DOHH2 (cell line): ENCODE measurements at regions not wholly inside any gene's neighbourhood (a gene's known extent, or its start where the extent isn't known, plus 50 kb on each side); places are given as distances from the start of the nearest gene placed in this dataset.

Experiments used
- H3F3A ChIP-seq: fragments of 200-600 bp; sonication (generic), shearing (Covaris generic); 2 replicates; pipeline ENCODE4 v1.6.0; 2016; ENCODE audit warnings: antibody characterized with exemption, mild to moderate bottlenecking; ENCODE audit not compliant: control insufficient read depth, insufficient read depth
- H3K27ac ChIP-seq: fragments of 200-600 bp; sonication (generic); 2 replicates; pipeline ENCODE4 v1.5.1; 2014; ENCODE audit warnings: low read depth, mild to moderate bottlenecking, low read length, moderate library complexity
- H3K27me3 ChIP-seq: fragments of 200-600 bp; sonication (generic); 2 replicates; pipeline ENCODE4 v1.6.1; 2014; ENCODE audit warnings: mild to moderate bottlenecking, low read length, mixed read lengths; ENCODE audit not compliant: control insufficient read depth
- H3K36me3 ChIP-seq: fragments of 200-600 bp; sonication (generic); 2 replicates; pipeline ENCODE4 v1.6.1; 2014; ENCODE audit warnings: mild to moderate bottlenecking, low read length, moderate library complexity, mixed read lengths; ENCODE audit not compliant: control insufficient read depth
- H3K4me1 ChIP-seq: fragments of 200-600 bp; sonication (generic); 2 replicates; pipeline ENCODE4 v1.6.1; 2014; ENCODE audit warnings: mild to moderate bottlenecking, low read length, mixed read lengths; ENCODE audit not compliant: control insufficient read depth
- H3K4me2 ChIP-seq: fragments of 200-600 bp; sonication (generic); 2 replicates; pipeline ENCODE4 v1.6.0; 2014; ENCODE audit warnings: mild to moderate bottlenecking, low read length, moderate library complexity
- H3K4me3 ChIP-seq: fragments of 200-600 bp; sonication (generic); 2 replicates; pipeline ENCODE4 v1.5.1; 2014; ENCODE audit warnings: mild to moderate bottlenecking, low read length, mixed read lengths
- H3K79me2 ChIP-seq: fragments of 200-600 bp; sonication (generic); 2 replicates; pipeline ENCODE4 v1.6.1; 2014; ENCODE audit warnings: mild to moderate bottlenecking, low read length, mixed read lengths; ENCODE audit not compliant: control insufficient read depth
- H3K9me2 ChIP-seq: fragments of 200-600 bp; sonication (generic); replicated peaks from 2 replicates; pipeline ENCODE4 v1.6.1; 2014; ENCODE audit warnings: mild to moderate bottlenecking, low read length, mixed read lengths; ENCODE audit not compliant: control insufficient read depth
- H3K9me3 ChIP-seq: fragments of 200-600 bp; sonication (generic); 2 replicates; pipeline ENCODE4 v1.6.1; 2014; ENCODE audit warnings: antibody characterized with exemption, low read length, mixed read lengths; ENCODE audit not compliant: control insufficient read depth, insufficient read depth
- H4K20me1 ChIP-seq: fragments of 200-600 bp; sonication (generic); 2 replicates; pipeline ENCODE4 v1.6.0; 2014; ENCODE audit warnings: low read depth, mild to moderate bottlenecking, antibody characterized with exemption, low read length, moderate library complexity; ENCODE audit not compliant: control insufficient read depth, insufficient read depth
- EZH2phosphoT487 ChIP-seq: fragments of 200-600 bp; sonication (generic); IDR thresholded peaks from 2 replicates; pipeline ENCODE4 v1.6.1; 2017; ENCODE audit warnings: borderline replicate concordance, mild to moderate bottlenecking, antibody characterized with exemption, low read length, moderate library complexity, mixed read lengths
- TF ChIP-seq, protein P1 (sequence below): fragments of 200-600 bp; sonication (generic); IDR thresholded peaks from one replicate; pipeline ENCODE4 v1.5.1; 2014; ENCODE audit warnings: antibody characterized with exemption, mild to moderate bottlenecking, low read depth, low read length; ENCODE audit not compliant: poor library complexity, severe bottlenecking

- Histone ChIP-seq H3K4me3 (no peak overlapping the region), H3K79me2 (no peaks in the 10 kb centered on the region), H3K36me3 (no peaks in the 10 kb centered on the region), H4K20me1 (no peaks in the 10 kb centered on the region), H3K9me3 (no peaks in the 10 kb centered on the region), H3K4me2 (no peak overlapping the region), H3F3A (no peaks in the 10 kb centered on the region), H3K27me3 (no peaks in the 10 kb centered on the region), H3K27ac (no peak overlapping the region), H3K4me1 (no peaks in the 10 kb centered on the region), H3K9me2 (no peaks in the 10 kb centered on the region)
- no peak for TF ChIP-seq EZH2phosphoT487
- TF ChIP-seq, protein P1, sequence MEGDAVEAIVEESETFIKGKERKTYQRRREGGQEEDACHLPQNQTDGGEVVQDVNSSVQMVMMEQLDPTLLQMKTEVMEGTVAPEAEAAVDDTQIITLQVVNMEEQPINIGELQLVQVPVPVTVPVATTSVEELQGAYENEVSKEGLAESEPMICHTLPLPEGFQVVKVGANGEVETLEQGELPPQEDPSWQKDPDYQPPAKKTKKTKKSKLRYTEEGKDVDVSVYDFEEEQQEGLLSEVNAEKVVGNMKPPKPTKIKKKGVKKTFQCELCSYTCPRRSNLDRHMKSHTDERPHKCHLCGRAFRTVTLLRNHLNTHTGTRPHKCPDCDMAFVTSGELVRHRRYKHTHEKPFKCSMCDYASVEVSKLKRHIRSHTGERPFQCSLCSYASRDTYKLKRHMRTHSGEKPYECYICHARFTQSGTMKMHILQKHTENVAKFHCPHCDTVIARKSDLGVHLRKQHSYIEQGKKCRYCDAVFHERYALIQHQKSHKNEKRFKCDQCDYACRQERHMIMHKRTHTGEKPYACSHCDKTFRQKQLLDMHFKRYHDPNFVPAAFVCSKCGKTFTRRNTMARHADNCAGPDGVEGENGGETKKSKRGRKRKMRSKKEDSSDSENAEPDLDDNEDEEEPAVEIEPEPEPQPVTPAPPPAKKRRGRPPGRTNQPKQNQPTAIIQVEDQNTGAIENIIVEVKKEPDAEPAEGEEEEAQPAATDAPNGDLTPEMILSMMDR, result no peak
Measured at GRCh38 chr19:28913626-28914025, 299.3 kb downstream of the UQCRFS1 start.

- Histone ChIP-seq H3K27me3 (no peaks in the 10 kb centered on the region), H3K27ac (no peak overlapping the region), H4K20me1 (no peaks in the 10 kb centered on the region), H3K4me1 (no peaks in the 10 kb centered on the region), H3K79me2 (no peaks in the 10 kb centered on the region), H3K9me3 (no peaks in the 10 kb centered on the region), H3K4me3 (no peak overlapping the region), H3F3A (no peaks in the 10 kb centered on the region), H3K9me2 (no peaks in the 10 kb centered on the region), H3K4me2 (no peak overlapping the region), H3K36me3 (no peaks in the 10 kb centered on the region)
- TF ChIP-seq EZH2phosphoT487, result no peak
- TF ChIP-seq, protein P1, result no peak
Measured at GRCh38 chr19:28908941-28909340, 304.0 kb downstream of the UQCRFS1 start.

DNA sequence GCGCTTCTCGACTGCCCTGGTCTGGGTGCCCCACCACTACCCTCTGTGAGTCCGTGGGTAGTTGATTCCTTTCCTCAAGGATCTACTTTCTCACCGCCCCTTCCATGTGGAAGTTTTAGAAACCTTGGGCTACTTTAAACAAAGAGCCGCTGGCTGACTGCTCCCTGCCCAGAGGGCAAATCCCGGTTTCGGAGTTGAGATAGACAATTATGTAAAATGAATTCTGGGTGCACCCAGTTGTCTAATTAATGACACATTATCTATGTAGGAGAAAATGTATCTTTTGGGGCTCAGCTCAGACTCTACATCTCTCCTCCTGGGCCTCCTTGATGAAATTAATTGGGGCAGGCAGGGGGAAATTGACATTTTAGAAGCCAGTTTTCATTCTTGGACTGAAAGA is 305.4 kb downstream of the UQCRFS1 start:
- Histone ChIP-seq H3K27me3 (no peaks in the 10 kb centered on the region), H3K9me3 (no peaks in the 10 kb centered on the region), H3F3A (no peaks in the 10 kb centered on the region), H3K4me3 (no peak overlapping the region), H3K4me1 (no peaks in the 10 kb centered on the region), H3K4me2 (no peak overlapping the region), H3K79me2 (no peaks in the 10 kb centered on the region), H3K9me2 (no peaks in the 10 kb centered on the region), H4K20me1 (no peaks in the 10 kb centered on the region), H3K27ac (no peak overlapping the region), H3K36me3 (no peaks in the 10 kb centered on the region)
- TF ChIP-seq, protein P1, result no peak
- no peak for TF ChIP-seq EZH2phosphoT487

DNA sequence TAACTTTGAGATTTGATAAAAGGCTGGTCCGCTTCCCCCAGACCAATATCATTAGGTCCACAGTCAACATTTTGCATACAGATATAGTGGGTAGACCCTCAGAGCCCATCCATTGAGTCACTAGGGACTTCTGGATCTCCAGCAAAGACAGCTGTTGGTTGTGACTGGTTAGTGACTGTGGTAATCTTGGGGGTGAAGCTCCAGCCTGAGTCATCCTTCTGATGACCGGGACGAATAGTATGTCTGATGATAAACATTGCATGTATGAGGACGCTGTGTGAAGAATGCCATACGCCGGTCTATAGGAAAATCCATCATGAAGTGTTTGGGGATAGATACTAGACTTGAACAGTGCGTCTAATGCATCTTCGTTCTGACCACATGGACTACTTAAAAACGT is 307.0 kb downstream of the UQCRFS1 start:
- no peaks in the 10 kb centered on the region for H3K9me2 ChIP-seq
- no peaks in the 10 kb centered on the region for H3F3A ChIP-seq
- no peak for TF ChIP-seq EZH2phosphoT487
- TF ChIP-seq, protein P1, result no peak
- no peaks in the 10 kb centered on the region for H3K27me3 ChIP-seq
- no peaks in the 10 kb centered on the region for H3K36me3 ChIP-seq
- no peaks in the 10 kb centered on the region for H3K4me1 ChIP-seq
- no peaks in the 10 kb centered on the region for H3K9me3 ChIP-seq
- H3K4me3 ChIP-seq, result no peak overlapping the region
- no peak overlapping the region for H3K4me2 ChIP-seq
- no peak overlapping the region for H3K27ac ChIP-seq
- no peaks in the 10 kb centered on the region for H3K79me2 ChIP-seq
- no peaks in the 10 kb centered on the region for H4K20me1 ChIP-seq
